HG02623 (cell line): ENCODE measurements at regions not wholly inside any gene's neighbourhood (a gene's known extent, or its start where the extent isn't known, plus 50 kb on each side); places are given as distances from the start of the nearest gene placed in this dataset.

ENCODE experiments used
- ATAC-seq: cut with Tn5 transposase; IDR thresholded peaks from one replicate; pipeline ENCODE4 v1.9.1; 2021; ENCODE audit warnings: moderate library complexity; ENCODE audit not compliant: unreplicated experiment

DNA sequence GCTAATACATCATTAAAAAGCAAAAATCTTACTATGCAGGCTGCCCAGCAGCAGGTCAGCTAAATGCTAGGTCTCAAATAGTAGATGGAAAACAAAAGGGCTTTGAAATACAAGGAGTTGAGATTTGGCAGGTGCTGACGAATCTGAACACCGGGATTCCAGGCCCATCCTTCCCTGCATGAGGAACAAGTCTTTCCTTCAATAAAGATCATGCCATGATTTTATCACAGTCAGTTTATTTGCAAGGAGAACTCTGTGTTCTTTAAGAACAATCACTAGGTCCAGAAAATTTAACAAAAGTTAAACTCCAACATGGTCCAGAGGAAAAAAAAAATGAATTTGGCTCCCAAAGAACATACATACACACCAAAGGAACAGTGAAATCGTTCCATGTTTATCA, 551.4 kb downstream of the SLITRK6 start:
- no peak for ATAC-seq

DNA sequence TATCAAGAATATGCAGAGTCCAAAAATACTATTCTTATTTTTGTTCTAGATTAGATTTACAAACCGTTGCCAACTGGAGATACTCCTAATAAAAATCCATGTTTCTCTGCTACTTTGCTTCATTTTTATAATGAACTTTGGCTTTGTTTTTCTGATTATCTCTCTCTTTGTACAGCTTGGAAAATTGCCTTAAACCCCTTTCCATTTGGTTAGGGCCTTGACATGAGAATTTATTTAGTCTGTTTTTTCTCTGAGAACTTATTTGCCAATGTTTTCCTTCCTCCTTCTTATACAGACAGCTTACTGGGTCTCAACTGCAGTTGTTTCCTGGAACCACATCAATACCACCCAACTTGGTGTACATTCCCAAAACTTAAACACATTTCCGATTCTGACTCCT, 555.4 kb downstream of the SLITRK6 start:
- ATAC-seq = no peak

DNA sequence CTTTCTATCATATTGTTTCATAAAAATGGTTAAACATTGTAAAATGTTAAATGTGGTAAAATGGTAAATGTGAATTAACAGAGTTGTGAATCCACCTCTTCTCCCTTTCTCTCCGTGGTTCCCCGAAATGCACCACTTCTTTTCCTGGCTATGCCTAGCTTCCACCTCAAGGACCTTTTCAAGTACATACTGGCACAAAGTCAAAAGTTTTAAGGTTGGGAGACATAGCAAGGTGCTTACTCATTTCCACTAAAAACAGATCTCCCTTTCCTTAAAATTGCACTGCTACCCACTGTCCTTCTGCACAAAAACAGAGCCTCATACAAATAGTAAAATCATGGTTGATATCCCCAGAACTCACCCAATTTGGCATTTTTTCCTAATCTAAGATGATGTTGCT, 558.2 kb downstream of the SLITRK6 start:
- ATAC-seq = no peak

DNA sequence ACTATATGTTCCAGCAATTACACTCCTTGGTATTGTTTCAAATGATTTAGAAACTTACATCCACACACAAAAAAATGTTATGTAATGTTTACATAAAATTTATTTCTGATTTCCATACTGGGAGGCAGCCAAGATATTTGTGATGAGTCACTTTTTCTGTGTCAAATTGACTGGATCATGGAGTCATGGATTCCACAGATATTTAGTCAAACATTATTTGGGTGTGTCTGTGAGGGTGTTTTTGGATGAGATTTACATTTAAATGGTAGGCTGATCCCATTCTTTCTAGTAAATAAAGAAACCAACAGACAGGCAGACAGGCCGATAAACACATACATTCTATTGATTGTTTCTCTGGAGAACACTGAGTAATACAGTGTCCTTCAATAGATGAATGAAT, 562.8 kb downstream of the SLITRK6 start:
- ATAC-seq = no peak

DNA sequence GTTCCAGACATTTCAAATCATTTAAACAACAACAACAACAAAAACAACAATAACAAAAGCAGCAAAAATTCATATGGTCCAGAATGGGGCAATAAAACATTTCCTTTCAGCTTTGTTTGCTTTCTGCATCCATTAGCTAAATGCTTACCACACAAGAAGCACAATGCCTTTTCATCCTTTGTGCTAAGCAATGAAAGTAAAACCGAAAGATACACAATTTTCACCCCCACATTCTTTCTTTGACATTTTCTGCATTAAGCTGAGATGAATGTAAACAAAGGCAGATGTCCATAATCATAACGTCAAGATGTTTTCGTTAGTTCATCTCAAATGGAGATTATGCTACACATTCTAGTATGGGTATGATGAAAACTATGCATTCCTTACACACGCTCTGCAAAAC, 568.5 kb downstream of the SLITRK6 start:
- no peak for ATAC-seq

DNA sequence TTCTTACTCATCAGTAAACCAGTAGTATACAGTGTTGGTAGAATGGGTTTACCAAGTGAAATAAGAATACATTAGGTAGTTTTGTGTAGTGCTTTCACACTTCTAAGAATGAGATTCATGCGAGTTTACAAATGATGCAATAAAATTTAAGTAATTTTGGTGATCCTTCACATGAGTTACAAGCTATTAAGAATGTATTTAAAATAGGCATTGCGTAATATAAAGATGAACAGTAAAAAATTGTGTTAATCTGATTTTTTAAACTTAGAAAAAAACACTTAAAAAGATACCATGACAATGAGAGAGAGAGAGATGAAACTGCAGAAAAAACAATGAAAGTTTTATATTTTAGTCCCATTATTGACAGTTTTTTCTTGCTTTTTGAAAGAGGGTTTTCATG, 570.5 kb downstream of the SLITRK6 start:
- ATAC-seq = no peak

DNA sequence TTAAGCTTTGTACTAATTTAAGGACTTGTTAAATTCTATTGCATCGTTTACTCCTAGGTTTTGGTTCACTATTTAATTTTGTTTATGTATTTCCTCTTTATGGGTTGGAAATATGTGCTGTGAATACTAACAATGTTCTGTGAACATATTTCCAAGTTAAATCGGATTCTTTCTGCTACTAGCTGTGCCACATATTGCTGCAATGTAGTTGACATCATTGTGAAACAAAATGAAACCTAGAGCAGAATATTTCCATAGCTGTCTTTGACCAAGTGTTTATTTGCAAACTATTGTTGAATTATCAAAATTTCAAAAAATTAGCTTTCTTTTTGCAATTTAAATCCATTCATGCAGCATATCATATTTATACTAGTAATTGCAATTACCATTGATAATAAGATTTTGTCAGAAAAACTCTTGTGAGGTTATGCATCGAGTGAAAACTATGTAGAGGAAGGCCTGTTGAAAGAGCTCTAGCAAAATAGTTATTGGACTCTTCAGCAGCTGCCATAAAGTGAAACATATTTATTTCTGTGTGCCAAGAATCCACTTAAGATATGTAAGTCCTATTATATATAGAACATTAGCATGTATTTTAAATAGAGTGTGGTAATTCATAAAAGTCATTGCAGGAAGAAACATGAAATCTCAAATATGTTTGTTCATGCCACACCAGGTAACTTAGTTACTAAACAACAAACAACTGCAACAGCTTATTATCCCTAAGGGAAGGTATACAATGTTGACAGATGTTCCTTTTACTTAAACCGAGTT, 575.1 kb downstream of the SLITRK6 start:
- no peak for ATAC-seq

DNA sequence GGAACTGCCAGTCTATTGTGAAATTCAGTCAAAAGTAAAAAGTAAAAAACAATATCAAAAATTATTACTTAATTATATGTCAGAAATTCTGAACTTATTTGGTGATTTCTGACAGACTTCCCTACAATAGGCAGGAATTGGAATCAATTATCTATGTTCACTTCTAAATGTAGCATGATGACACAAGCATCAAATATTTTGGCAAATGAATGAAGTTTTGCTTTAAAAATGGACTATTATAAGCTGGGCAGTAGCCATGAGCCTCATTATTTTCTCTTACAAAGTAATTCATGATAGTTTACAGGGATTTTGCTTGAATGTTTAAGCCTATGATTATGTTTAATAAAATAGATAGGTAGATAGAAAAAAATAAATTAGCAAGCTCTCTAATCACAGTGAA, 582.6 kb downstream of the SLITRK6 start:
- no peak for ATAC-seq

DNA sequence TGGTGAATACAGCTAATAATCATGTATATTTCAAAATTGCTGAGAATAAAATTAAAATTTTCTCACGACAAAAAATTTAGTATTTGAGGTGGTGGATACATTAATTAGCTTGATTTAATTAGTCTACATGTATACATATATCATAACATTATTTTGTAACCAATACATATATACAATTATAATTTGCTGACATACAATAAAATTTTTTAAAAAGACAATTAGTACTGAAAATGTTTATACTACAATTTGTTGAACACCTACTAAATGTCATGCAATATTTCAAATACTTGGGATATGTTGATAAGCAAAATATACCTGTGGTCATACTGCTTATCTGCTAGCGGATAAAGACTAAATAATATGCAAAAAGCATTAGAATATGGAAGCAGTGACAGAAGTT, 586.5 kb downstream of the SLITRK6 start:
- no peak for ATAC-seq

DNA sequence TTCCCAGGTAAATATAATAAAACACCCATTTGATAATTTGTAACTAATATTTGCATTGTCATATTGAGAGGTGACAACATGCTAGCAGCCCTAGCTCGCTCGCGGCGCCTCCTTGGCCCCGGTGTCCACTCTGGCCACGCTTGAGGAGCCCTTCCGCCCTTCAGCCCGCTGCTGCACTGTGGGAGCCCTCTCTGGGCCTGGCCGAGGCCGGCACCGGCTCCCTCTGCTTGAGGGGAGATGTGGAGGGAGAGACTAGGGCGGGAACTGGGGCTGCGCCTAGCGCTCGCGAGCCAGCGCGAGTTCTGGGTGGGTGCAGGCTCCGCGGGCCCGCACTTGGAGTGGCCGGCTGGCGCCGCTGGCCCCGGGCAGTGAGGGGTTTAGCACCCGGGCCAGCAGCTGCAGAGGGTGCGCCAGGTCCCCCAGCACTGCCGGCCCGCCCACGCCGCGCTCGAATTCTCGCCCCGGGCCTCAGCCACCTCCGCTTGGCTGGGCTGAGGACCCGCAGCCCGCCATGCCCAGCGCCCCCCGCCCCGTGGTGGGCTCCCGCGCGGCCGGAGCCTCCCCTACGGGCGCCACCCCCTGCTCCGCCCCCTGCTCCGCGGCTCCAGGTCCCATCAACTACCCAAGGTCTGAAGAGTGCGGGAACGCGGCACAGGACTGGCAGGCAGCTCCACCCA, 594.4 kb downstream of the SLITRK6 start:
- no peak for ATAC-seq

DNA sequence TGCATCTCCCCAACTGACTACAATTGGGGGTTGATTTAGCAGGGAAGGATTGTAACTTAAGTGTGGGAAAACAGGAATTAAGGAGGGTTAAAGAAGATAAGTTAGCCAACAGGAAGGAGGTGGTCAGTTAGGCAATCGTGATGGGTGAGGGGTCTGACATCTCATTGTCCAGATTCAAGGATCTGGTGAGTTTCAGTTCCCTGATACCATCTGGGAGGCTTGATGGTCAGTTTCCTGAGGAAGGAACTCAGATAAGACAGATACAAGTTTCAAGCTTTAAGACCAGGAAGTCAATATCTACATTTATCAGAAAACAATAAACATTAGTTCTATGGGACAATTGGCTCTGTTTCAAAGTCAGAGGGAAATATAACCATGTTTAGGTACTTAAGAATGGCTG, 601.8 kb downstream of the SLITRK6 start:
- ATAC-seq = no peak

DNA sequence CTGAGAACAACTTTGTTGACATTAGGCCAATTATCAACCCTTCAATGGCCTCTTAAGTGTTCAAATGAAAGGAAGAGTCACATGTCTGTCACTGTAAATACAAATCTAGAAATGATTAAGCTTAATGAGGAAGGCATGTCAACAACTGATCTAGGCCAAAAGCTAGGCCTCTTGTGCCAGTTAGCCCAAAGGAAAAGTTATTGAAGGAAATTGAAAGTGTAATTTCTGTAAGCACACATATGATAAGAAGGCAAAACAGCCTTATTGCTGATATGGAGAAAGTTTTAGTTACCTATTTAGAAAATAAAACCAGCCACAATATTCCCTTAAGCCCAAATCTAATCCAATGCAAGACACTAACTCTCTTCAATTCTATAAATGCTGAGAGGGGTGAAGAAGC, 604.7 kb downstream of the SLITRK6 start:
- no peak for ATAC-seq

DNA sequence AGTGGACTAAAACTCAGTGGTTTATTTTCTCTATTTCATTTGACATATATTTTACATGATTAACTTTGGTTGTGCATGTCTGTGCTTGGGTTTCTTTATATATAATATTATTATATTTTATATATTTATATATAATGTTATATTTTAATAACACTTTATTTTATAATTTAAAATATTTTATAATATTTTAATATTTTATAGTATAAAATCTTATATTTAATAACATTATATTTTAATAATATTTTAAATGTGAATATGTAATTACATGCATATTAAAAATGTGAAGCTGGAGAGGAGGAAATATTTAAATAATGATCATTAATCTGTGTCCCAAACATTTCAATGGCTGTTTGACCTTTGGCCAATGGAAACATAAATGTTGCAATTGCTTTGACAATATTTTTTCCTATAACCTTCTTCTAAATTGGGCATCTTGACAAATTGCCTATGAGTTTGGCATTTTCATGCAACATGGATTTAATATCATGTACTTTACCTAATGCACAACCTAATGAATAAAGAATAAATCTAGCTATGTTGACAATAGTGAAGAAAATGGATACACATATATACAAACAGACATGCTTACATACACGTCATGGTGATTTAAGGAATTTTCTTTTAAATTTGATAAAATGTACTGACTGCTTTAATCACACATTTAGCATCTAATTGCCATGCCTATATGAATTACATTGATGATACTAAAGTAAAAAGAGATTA, 607.1 kb downstream of the SLITRK6 start:
- no peak for ATAC-seq

DNA sequence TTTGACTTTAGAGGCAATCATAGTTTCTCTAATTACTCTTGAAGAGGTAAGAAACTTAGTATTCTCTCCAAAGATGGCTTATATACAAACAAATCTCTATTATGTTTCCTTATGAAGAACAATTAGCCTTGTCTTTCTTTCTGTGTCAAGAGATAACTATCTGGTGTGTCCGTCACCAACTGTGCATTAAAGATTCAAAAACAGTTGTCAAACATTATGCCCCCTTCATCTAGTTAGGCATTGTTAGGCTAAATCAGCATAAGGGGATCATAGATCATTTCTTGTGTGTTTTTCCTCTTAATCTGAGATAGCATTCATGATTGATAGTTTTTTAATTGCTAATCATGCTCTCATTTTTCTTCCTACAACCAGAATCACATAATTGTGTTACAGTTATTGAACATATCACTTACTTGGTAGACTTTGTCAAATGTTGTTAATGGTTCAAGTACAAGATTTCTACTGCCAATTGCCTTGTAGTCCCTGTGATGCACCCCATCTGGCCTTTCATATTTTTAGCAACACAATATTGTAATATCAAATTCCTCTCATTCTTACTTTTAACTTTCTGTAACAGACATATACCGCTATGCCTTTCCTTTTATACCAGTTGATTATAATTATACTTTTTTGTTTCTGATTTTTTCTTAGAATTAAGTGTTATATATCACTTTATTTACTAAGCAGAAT, 612.7 kb downstream of the SLITRK6 start:
- no peak for ATAC-seq

DNA sequence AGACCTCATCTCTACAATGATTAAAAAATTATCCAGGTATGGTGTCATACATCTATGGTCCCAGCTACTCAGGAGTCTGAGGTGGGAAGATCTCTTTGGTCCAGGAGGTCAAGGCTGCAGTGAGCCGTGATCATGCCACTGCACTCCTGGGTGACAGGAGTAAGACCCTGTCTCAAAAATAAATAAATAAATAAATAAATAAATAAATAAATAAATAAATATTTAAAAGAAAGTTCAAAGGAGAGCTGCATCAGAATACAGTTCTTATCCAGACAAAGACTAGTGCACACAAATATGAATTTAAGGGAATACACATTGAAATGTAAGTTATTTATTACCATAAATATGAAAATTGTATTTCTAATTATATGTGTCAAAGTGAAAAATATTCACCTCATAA, 624.9 kb downstream of the SLITRK6 start:
- ATAC-seq = no peak

DNA sequence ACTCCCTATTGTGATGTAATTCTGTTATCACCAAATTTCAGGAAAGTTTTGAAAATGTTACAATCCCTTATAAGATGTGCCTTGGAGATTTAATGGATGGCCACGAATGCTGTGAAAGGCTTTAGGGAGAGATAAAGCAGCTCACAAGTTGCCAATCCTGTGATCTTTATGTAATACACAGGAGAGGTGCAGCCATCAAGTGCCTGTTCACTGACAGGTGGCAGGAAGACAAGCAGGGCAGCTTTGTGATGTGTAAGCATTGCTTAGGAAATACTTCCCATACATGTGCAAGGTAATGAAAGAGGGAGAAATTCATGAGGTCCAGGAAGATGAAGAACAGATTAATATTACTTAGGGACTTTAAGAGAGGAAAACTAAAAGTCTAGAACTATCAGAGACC, 628.8 kb downstream of the SLITRK6 start:
- no peak for ATAC-seq

DNA sequence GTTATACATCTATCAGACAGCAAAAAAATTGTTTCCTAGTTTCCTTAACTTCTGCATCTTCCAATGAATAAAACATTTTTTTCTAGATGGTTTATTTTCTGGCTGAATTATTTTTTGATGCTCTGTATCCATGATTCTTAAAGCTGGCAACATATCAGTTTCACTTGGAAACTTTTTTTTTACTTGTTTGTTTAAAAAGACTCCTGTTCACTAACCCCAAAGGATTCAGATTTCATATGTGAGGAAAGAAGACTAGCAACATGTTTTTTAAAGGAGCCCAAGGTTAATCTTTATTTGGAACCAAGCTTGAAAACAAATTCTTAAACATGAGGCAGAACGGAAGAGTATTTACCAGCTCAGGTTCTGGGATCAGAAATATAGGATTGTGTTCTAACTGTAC, 632.3 kb downstream of the SLITRK6 start:
- no peak for ATAC-seq

DNA sequence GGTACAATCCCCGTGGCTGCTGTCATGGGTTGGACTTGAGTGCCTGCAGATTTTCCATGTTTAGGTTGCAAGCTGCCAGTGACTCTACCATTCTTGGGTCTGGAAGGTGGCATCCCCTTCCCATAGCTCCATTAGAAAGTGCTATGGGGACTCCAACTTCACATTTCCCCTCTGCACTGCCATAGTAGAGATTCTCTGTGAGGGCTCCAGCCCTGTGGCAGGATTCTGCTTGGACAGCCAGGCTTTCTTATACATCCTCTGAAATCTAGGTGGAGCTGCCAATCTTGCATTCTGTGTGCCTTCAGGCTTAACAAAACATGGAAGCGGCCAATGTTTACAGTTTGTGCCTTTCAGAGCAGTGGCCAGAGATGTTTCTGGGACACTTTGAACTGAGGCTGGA, 636.2 kb downstream of the SLITRK6 start:
- no peak for ATAC-seq

DNA sequence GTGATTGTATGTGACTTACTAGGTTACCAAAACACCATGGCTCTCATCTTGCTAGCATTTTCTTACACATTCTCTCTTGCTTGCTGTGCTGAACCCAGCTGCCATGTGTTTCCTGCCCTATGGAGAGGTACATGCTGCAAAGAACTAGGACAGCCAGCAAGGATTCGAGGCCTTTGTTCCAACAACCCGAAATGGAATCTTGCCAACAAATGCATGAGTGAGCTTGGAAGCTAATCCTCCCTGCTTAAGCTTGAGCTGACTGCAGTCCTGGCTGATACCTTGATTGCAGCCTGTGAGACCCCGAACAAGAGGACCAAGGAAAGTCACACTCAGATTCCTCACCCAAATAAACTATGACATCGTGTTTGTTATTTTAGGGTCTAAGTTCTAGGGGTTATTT, 651.2 kb downstream of the SLITRK6 start:
- ATAC-seq = no peak

DNA sequence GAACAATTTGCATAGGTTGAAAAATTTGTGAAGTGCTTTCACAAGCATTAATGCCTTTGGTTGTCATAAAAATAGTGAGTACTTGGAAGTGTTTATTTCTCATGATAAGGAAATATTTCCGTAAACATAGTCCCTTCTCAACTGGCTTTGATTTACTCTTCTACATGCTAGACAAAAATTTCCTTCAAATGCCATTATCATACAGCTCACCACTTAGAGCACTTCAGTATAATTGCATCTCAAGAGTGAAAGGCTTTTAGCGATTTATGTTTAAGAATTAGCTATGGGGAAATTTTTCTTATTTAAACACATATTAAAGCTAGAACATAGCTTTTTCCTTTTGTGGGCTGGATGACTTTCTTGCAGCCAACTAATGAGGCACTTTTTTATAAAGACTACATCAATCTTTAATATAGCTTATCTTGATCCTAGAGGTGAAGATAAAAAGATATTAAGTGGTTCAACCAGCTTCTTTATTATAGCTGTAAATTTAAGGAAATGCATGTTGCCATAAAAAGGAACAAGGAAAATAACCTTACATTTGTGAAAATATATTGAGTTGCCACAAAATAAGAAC, 656.8 kb downstream of the SLITRK6 start:
- ATAC-seq = no peak

DNA sequence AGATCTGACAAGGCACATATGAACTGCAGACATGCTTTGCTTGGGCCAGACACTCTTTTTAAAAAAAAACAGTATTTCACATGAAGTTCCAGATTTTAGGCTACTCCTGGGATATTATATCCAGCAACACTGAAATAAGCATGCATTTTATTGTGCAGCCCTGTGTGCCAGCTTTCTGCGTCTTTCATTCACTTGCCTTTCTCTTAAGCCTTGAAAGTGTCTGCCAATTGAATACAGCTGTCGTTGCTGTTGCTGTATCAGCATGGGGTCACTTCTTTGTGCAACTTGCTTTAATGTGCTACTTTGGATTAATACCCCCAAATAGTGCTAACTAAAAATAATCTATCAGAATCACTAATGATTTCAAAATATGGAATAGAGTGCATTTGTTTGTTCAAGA, 657.8 kb downstream of the SLITRK6 start:
- no peak for ATAC-seq
